ENCODE measurements at regions not wholly inside any gene's neighbourhood (a gene's known extent, or its start where the extent isn't known, plus 50 kb on each side); places are given as distances from the start of the nearest gene placed in this dataset.

DNA sequence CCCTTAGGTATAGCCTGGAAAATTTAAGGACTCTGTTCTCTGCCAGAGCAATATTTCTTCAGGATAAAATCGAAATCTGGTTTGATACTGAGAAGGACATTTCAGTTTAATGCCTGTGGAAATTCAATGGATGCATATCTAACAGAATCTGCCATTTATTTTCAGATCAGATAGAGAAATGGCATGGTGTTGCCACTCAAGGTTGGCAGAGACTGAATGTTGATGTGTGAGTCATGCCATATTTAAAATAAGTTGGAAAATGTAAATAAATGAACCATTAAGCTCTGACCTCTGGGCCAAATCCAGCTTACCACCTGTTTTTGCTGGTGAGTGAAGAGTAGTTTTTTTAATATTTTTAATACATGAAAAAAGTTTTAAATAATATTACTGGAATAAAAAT is 594.6 kb downstream of the DOK5 start:
- DNase-seq (ENCODE audit: low read depth, low spot score) (no peak), FAIRE-seq (no peak), ATAC-seq (no peak)
- Histone ChIP-seq H3K79me2 (ENCODE audit: control insufficient read depth, insufficient read depth, low read length) (no peaks in the 10 kb centered on the region), H3K4me1 (ENCODE audit: control insufficient read depth, insufficient read depth, low read length) (no peaks in the 10 kb centered on the region), H3K9ac (ENCODE audit: control insufficient read depth, insufficient read depth, low read length) (no peak overlapping the region), H2AFZ (ENCODE audit: control insufficient read depth, low read depth, low read length) (no peak overlapping the region), H3K4me2 (ENCODE audit: control insufficient read depth, insufficient read depth) (no peak overlapping the region), H3K27me3 (replicated peaks in 1 of 2; ENCODE audit: control insufficient read depth in 2 of 2, insufficient read depth in 2 of 2, low read length in 1 of 2) (no peaks in the 10 kb centered on the region), H4K20me1 (ENCODE audit: control insufficient read depth, insufficient read depth) (no peaks in the 10 kb centered on the region), H3K36me3 (ENCODE audit: control insufficient read depth in 2 of 2, insufficient read depth in 2 of 2, low read length in 1 of 2) (no peaks in the 10 kb centered on the region), H3K27ac (ENCODE audit: control insufficient read depth, insufficient read depth) (no peak overlapping the region), H3K4me3 (no peak overlapping the region), H3K9me3 (replicated peaks; ENCODE audit: control insufficient read depth, insufficient read depth, low read length) (no peaks in the 10 kb centered on the region; the same call in 2 of the 3 replicates)
- RAD21 ChIA-PET (ENCODE audit: unreplicated experiment), result no interaction called here
- WGBS (ENCODE audit: insufficient coverage, insufficient replicate concordance, low lambda C conversion rate, missing lambda C conversion rate), result 0% methylated on average over 1 of the region's 1 CpG
- SMC1A ChIA-PET (ENCODE audit: uncharacterized antibody, unreplicated experiment), result interaction anchor here (1.4 to 3.6 kb wide), 3 partner anchors 12 to 26 kb away, joined by 4 to 13 read pairs (median 6); no protein-coding TSS in a partner anchor
- POLR2A ChIA-PET, result no interaction called here
- CTCF ChIA-PET, result interaction anchor here (1.0 to 1.4 kb wide), 2 partner anchors 11 to 46 kb away, joined by 3 read pairs; no protein-coding TSS in a partner anchor
- in situ Hi-C loops (cut with MboI) (no loop called here), intact Hi-C loops (cut with micrococcal nuclease; ENCODE audit: unreplicated experiment) (no loop called here)
- TF ChIP-seq, protein P1, sequence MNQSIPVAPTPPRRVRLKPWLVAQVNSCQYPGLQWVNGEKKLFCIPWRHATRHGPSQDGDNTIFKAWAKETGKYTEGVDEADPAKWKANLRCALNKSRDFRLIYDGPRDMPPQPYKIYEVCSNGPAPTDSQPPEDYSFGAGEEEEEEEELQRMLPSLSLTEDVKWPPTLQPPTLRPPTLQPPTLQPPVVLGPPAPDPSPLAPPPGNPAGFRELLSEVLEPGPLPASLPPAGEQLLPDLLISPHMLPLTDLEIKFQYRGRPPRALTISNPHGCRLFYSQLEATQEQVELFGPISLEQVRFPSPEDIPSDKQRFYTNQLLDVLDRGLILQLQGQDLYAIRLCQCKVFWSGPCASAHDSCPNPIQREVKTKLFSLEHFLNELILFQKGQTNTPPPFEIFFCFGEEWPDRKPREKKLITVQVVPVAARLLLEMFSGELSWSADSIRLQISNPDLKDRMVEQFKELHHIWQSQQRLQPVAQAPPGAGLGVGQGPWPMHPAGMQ (IDR thresholded peaks at IDR 0.05; ENCODE audit: borderline replicate concordance), result no peak
- TF ChIP-seq, protein P2, sequence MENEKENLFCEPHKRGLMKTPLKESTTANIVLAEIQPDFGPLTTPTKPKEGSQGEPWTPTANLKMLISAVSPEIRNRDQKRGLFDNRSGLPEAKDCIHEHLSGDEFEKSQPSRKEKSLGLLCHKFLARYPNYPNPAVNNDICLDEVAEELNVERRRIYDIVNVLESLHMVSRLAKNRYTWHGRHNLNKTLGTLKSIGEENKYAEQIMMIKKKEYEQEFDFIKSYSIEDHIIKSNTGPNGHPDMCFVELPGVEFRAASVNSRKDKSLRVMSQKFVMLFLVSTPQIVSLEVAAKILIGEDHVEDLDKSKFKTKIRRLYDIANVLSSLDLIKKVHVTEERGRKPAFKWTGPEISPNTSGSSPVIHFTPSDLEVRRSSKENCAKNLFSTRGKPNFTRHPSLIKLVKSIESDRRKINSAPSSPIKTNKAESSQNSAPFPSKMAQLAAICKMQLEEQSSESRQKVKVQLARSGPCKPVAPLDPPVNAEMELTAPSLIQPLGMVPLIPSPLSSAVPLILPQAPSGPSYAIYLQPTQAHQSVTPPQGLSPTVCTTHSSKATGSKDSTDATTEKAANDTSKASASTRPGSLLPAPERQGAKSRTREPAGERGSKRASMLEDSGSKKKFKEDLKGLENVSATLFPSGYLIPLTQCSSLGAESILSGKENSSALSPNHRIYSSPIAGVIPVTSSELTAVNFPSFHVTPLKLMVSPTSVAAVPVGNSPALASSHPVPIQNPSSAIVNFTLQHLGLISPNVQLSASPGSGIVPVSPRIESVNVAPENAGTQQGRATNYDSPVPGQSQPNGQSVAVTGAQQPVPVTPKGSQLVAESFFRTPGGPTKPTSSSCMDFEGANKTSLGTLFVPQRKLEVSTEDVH (IDR thresholded peaks at IDR 0.05; ENCODE audit: low read depth, partially characterized antibody), result no peak
- no peak for TF ChIP-seq POLR2AphosphoS5 (IDR thresholded peaks at IDR 0.05; ENCODE audit: low read length)
- no peak for TF ChIP-seq MXI1 (IDR thresholded peaks at IDR 0.05; ENCODE audit: low read depth, low read length)
- no peak for TF ChIP-seq ESRRA (IDR thresholded peaks at IDR 0.05; ENCODE audit: low read length)
- TF ChIP-seq GABPA (IDR thresholded peaks at IDR 0.05; ENCODE audit: low read depth), result no peak
- TF ChIP-seq, protein P3, sequence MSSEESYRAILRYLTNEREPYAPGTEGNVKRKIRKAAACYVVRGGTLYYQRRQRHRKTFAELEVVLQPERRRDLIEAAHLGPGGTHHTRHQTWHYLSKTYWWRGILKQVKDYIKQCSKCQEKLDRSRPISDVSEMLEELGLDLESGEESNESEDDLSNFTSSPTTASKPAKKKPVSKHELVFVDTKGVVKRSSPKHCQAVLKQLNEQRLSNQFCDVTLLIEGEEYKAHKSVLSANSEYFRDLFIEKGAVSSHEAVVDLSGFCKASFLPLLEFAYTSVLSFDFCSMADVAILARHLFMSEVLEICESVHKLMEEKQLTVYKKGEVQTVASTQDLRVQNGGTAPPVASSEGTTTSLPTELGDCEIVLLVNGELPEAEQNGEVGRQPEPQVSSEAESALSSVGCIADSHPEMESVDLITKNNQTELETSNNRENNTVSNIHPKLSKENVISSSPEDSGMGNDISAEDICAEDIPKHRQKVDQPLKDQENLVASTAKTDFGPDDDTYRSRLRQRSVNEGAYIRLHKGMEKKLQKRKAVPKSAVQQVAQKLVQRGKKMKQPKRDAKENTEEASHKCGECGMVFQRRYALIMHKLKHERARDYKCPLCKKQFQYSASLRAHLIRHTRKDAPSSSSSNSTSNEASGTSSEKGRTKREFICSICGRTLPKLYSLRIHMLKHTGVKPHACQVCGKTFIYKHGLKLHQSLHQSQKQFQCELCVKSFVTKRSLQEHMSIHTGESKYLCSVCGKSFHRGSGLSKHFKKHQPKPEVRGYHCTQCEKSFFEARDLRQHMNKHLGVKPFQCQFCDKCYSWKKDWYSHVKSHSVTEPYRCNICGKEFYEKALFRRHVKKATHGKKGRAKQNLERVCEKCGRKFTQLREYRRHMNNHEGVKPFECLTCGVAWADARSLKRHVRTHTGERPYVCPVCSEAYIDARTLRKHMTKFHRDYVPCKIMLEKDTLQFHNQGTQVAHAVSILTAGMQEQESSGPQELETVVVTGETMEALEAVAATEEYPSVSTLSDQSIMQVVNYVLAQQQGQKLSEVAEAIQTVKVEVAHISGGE (CRISPR knock-in tag; IDR thresholded peaks at IDR 0.05), result no peak
- TF ChIP-seq, protein P4, sequence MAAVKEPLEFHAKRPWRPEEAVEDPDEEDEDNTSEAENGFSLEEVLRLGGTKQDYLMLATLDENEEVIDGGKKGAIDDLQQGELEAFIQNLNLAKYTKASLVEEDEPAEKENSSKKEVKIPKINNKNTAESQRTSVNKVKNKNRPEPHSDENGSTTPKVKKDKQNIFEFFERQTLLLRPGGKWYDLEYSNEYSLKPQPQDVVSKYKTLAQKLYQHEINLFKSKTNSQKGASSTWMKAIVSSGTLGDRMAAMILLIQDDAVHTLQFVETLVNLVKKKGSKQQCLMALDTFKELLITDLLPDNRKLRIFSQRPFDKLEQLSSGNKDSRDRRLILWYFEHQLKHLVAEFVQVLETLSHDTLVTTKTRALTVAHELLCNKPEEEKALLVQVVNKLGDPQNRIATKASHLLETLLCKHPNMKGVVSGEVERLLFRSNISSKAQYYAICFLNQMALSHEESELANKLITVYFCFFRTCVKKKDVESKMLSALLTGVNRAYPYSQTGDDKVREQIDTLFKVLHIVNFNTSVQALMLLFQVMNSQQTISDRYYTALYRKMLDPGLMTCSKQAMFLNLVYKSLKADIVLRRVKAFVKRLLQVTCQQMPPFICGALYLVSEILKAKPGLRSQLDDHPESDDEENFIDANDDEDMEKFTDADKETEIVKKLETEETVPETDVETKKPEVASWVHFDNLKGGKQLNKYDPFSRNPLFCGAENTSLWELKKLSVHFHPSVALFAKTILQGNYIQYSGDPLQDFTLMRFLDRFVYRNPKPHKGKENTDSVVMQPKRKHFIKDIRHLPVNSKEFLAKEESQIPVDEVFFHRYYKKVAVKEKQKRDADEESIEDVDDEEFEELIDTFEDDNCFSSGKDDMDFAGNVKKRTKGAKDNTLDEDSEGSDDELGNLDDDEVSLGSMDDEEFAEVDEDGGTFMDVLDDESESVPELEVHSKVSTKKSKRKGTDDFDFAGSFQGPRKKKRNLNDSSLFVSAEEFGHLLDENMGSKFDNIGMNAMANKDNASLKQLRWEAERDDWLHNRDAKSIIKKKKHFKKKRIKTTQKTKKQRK (IDR thresholded peaks at IDR 0.05; ENCODE audit: low read depth, low read length), result no peak
- no TSS peak for BruUV-seq (replicated peaks)

All from GM12878 (cell line).